Fibroblast of lung (primary cell): ENCODE measurements at regions not wholly inside any gene's neighbourhood (a gene's known extent, or its start where the extent isn't known, plus 50 kb on each side); places are given as distances from the start of the nearest gene placed in this dataset.

Experiments
- DNase-seq, 2 donors: peaks; one replicate each; pipeline versions ENCODE4 v3.0.0 to v3.0.0-alpha.2; 2010; ENCODE audit warnings: low read depth in 2 of 2
- H2AFZ ChIP-seq: 2 replicates; pipeline ENCODE4 v1.5.1; 2012; ENCODE audit warnings: low read length, control low read depth, inconsistent platforms
- H3K27ac ChIP-seq: 2 replicates; pipeline ENCODE4 v1.5.1; 2011; ENCODE audit warnings: low read length, control low read depth; ENCODE audit not compliant: insufficient read depth
- H3K27me3 ChIP-seq: 2 replicates; pipeline ENCODE4 v1.5.1; 2011; ENCODE audit warnings: mild to moderate bottlenecking, low read length; ENCODE audit not compliant: control insufficient read depth, insufficient read depth
- H3K36me3 ChIP-seq: 2 replicates; pipeline ENCODE4 v1.5.1; 2011; ENCODE audit warnings: low read length; ENCODE audit not compliant: control insufficient read depth, insufficient read depth
- H3K4me1 ChIP-seq: 2 replicates; pipeline ENCODE4 v1.5.1; 2011; ENCODE audit warnings: low read length; ENCODE audit not compliant: control insufficient read depth, insufficient read depth; ENCODE audit errors: extremely low read depth
- H3K4me2 ChIP-seq: 2 replicates; pipeline ENCODE4 v1.5.1; 2011; ENCODE audit warnings: low read length, control low read depth; ENCODE audit not compliant: insufficient read depth; ENCODE audit errors: extremely low read depth
- H3K4me3 ChIP-seq, 4 experiments: fragments of 200-600 bp in 1 of 4; sonication (generic) in 1 of 4; replicated peaks in 1 of 4; 2 replicates each; pipeline ENCODE4 v1.5.1; 2011 to 2016; ENCODE audit warnings: low read length in 4 of 4, low read depth in 3 of 4, mild to moderate bottlenecking in 3 of 4, control low read depth in 2 of 4, inconsistent platforms in 1 of 4, mixed read lengths in 1 of 4; ENCODE audit not compliant: insufficient read depth in 1 of 4; ENCODE audit errors: control extremely low read depth in 1 of 4
- H3K79me2 ChIP-seq: 2 replicates; pipeline ENCODE4 v1.5.1; 2012; ENCODE audit warnings: mild to moderate bottlenecking, low read length, inconsistent platforms; ENCODE audit not compliant: control insufficient read depth, insufficient read depth
- H3K9ac ChIP-seq: 2 replicates; pipeline ENCODE4 v1.5.1; 2011; ENCODE audit warnings: mild to moderate bottlenecking, low read length, control low read depth; ENCODE audit not compliant: insufficient read depth
- H3K9me3 ChIP-seq: 2 replicates; pipeline ENCODE4 v1.5.1; 2012; ENCODE audit warnings: low read depth, low read length; ENCODE audit not compliant: control insufficient read depth, insufficient read depth
- H4K20me1 ChIP-seq: 2 replicates; pipeline ENCODE4 v1.5.1; 2011; ENCODE audit warnings: low read length; ENCODE audit not compliant: control insufficient read depth, insufficient read depth; ENCODE audit errors: extremely low read depth
- CTCF ChIP-seq, 2 donors: IDR thresholded peaks in 1 of 2; conservative IDR thresholded peaks in 1 of 2; 1 replicate in 1 of 2; 2 replicates in 1 of 2; pipeline ENCODE4 v1.5.1; 2011 to 2012; ENCODE audit warnings: low read length in 2 of 2, control low read depth in 1 of 2, inconsistent platforms in 1 of 2, low read depth in 1 of 2, mild to moderate bottlenecking in 1 of 2
- EZH2 ChIP-seq: IDR thresholded peaks from 2 replicates; pipeline ENCODE4 v1.5.1; 2012; ENCODE audit warnings: low read length, control low read depth, mild to moderate bottlenecking; ENCODE audit errors: missing control alignments

DNA sequence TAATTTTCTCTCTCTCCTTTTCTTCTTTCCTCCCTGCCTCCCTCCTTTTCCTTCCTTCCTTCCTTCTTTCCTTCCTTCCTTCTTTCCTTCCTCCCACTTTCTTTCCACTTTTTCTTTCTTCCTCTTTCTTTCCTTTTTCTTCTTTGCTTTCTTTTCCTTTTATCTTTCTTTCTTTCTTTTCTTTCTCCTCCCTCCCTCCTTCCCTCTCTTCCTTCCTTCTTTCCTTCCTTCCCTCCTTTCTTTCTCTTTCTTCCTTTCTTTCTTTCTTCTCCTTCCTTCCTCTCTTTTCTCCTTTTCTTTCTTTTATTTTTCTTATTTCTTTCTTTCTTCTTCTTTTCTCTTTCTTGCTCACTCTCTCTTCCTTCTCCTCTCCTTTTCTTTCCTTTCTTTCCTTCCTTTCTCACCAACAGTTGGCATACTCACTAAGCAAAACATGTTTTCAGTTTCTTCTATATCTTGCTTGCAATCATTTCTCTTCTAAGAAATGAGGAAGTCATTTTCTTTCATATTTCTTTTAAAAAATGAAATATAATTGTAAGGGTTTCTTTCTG is 97.1 kb upstream of the MAF start:
- Histone ChIP-seq H3K9me3 (no peaks in the 10 kb centered on the region), H3K9ac (no peak overlapping the region), H3K27me3 (no peaks in the 10 kb centered on the region), H3K27ac (peak overlapping the region; percentile 57), H2AFZ (no peak overlapping the region), H3K4me1 (no peaks in the 10 kb centered on the region), H3K36me3 (no peaks in the 10 kb centered on the region), H4K20me1 (no peaks in the 10 kb centered on the region), H3K79me2 (no peaks in the 10 kb centered on the region), H3K4me3 (no peak overlapping the region), H3K4me2 (no peak overlapping the region)
- TF ChIP-seq CTCF (conservative IDR thresholded peaks at IDR 0.05 in 1 of 2, IDR thresholded peaks at IDR 0.05 in 1 of 2; ENCODE audit: low read depth in 1 of 2, low read length in 2 of 2) (no peak), EZH2 (no peak)
- no peak for DNase-seq

DNA sequence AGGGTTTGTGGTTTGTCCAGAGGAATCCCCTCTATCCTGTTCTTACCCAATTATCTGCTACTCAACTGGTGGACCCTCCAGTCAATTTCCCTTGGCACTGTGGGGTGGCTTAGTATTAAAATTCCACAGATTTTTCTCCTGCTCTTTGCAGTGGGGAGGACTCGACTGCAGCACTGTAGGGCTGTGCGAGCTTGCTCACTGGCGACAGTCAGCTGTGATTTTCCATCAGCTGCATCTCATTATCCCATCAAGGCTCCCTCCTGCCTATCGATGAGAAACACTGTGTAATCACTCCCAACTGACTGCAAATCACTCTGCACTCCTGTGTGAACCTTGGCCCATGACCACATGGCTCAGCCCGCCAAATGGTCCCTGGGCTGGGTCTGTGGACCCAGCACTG is 90.5 kb upstream of the MAF start:
- Histone ChIP-seq H3K27me3 (no peaks in the 10 kb centered on the region), H3K79me2 (no peaks in the 10 kb centered on the region), H3K4me2 (no peak overlapping the region), H4K20me1 (no peaks in the 10 kb centered on the region), H3K36me3 (no peaks in the 10 kb centered on the region), H3K27ac (no peak overlapping the region), H3K9me3 (no peaks in the 10 kb centered on the region), H3K4me1 (peaks cover 8% of the 10 kb centered on the region), H3K9ac (no peak overlapping the region), H2AFZ (no peak overlapping the region), H3K4me3 (no peak overlapping the region)
- TF ChIP-seq EZH2 (no peak), CTCF (conservative IDR thresholded peaks at IDR 0.05 in 1 of 2, IDR thresholded peaks at IDR 0.05 in 1 of 2; ENCODE audit: low read depth in 1 of 2, low read length in 2 of 2) (no peak)
- no peak for DNase-seq

- H3K36me3 ChIP-seq: no peaks in the 10 kb centered on the region
- TF ChIP-seq CTCF (conservative IDR thresholded peaks at IDR 0.05 in 1 of 2, IDR thresholded peaks at IDR 0.05 in 1 of 2; ENCODE audit: low read depth in 1 of 2, low read length in 2 of 2) (no peak), EZH2 (no peak)
- no peak overlapping the region for H3K4me3 ChIP-seq
- H3K4me2 ChIP-seq: no peak overlapping the region
- no peak overlapping the region for H3K27ac ChIP-seq
- H3K27me3 ChIP-seq: no peaks in the 10 kb centered on the region
- H3K9ac ChIP-seq: no peak overlapping the region
- H2AFZ ChIP-seq: no peak overlapping the region
- H4K20me1 ChIP-seq: no peaks in the 10 kb centered on the region
- H3K9me3 ChIP-seq: no peaks in the 10 kb centered on the region
- peaks cover 8% of the 10 kb centered on the region for H3K4me1 ChIP-seq
- DNase-seq: peak; percentile 17 to 69
- no peaks in the 10 kb centered on the region for H3K79me2 ChIP-seq
Observed at GRCh38 chr16:79690159-79690558, 89.6 kb upstream of the MAF start.
